ENCODE measurements at regions not wholly inside any gene's neighbourhood (a gene's known extent, or its start where the extent isn't known, plus 50 kb on each side); places are given as distances from the start of the nearest gene placed in this dataset.
"Not testable (repeated sequence)": the region's sequence is repeated elsewhere in the genome, so short reads cannot be mapped to it uniquely, and the experiment has no call there.

- not testable (repeated sequence) for H3K4me1 ChIP-seq (ENCODE audit: control insufficient read depth in 5 of 5, insufficient read depth in 5 of 5, low read length in 5 of 5); H3K36me3 ChIP-seq (ENCODE audit: control insufficient read depth in 5 of 5, insufficient read depth in 5 of 5, low read length in 5 of 5); H3K4me3 ChIP-seq (ENCODE audit: low read depth in 1 of 5, low read length in 5 of 5); H3K9me3 ChIP-seq (ENCODE audit: control insufficient read depth in 5 of 5, low read length in 5 of 5); H3K27me3 ChIP-seq (ENCODE audit: control insufficient read depth in 5 of 5, insufficient read depth in 4 of 5, low read length in 5 of 5); H3K27ac ChIP-seq (ENCODE audit: low read depth, low read length); H3K9ac ChIP-seq (ENCODE audit: low read length in 5 of 5)
These were observed 1062.6 kb downstream of the TDRD15 start for GRCh38 chr2:22186261-22186828.

GRCh38 chr2:22189893-22190480 lies 1066.2 kb downstream of the TDRD15 start:
- no peak overlapping the region for H3K27ac ChIP-seq (ENCODE audit: low read depth, low read length)
- H3K36me3 ChIP-seq (ENCODE audit: control insufficient read depth in 5 of 5, insufficient read depth in 5 of 5, low read length in 5 of 5) = no peaks in the 10 kb centered on the region
- no peaks in the 10 kb centered on the region for H3K4me1 ChIP-seq (ENCODE audit: control insufficient read depth in 5 of 5, insufficient read depth in 5 of 5, low read length in 5 of 5)
- H3K9ac ChIP-seq (ENCODE audit: low read length in 5 of 5) = no peak overlapping the region
- H3K9me3 ChIP-seq (ENCODE audit: control insufficient read depth in 5 of 5, low read length in 5 of 5) = peaks cover 0 to 2% (median 0%) of the 10 kb centered on the region in 5 donors
- no peaks in the 10 kb centered on the region for H3K27me3 ChIP-seq (ENCODE audit: control insufficient read depth in 5 of 5, insufficient read depth in 4 of 5, low read length in 5 of 5)
- H3K4me3 ChIP-seq (ENCODE audit: low read depth in 1 of 5, low read length in 5 of 5) = no peak overlapping the region

GRCh38 chr2:22194218-22194617 lies 1070.5 kb downstream of the TDRD15 start:
- no peaks in the 10 kb centered on the region for H3K4me1 ChIP-seq (ENCODE audit: control insufficient read depth in 5 of 5, insufficient read depth in 5 of 5, low read length in 5 of 5)
- H3K9ac ChIP-seq (ENCODE audit: low read length in 5 of 5) = no peak overlapping the region
- H3K27ac ChIP-seq (ENCODE audit: low read depth, low read length) = no peak overlapping the region
- no peaks in the 10 kb centered on the region for H3K27me3 ChIP-seq (ENCODE audit: control insufficient read depth in 5 of 5, insufficient read depth in 4 of 5, low read length in 5 of 5)
- H3K36me3 ChIP-seq (ENCODE audit: control insufficient read depth in 5 of 5, insufficient read depth in 5 of 5, low read length in 5 of 5) = no peaks in the 10 kb centered on the region
- no peak overlapping the region for H3K4me3 ChIP-seq (ENCODE audit: low read depth in 1 of 5, low read length in 5 of 5)
- no peaks in the 10 kb centered on the region for H3K9me3 ChIP-seq (ENCODE audit: control insufficient read depth in 5 of 5, low read length in 5 of 5)

GRCh38 chr2:22196806-22197205 lies 1073.0 kb downstream of the TDRD15 start:
- Histone ChIP-seq H3K27ac (ENCODE audit: low read depth, low read length) (no peak overlapping the region), H3K27me3 (ENCODE audit: control insufficient read depth in 5 of 5, insufficient read depth in 4 of 5, low read length in 5 of 5) (no peaks in the 10 kb centered on the region), H3K4me3 (ENCODE audit: low read depth in 1 of 5, low read length in 5 of 5) (no peak overlapping the region), H3K9me3 (ENCODE audit: control insufficient read depth in 5 of 5, low read length in 5 of 5) (no peaks in the 10 kb centered on the region), H3K36me3 (ENCODE audit: control insufficient read depth in 5 of 5, insufficient read depth in 5 of 5, low read length in 5 of 5) (no peaks in the 10 kb centered on the region), H3K9ac (ENCODE audit: low read length in 5 of 5) (no peak overlapping the region), H3K4me1 (ENCODE audit: control insufficient read depth in 5 of 5, insufficient read depth in 5 of 5, low read length in 5 of 5) (no peaks in the 10 kb centered on the region)

GRCh38 chr2:22198381-22199283 lies 1074.9 kb downstream of the TDRD15 start:
- no peak overlapping the region for H3K4me3 ChIP-seq (ENCODE audit: low read depth in 1 of 5, low read length in 5 of 5)
- H3K27ac ChIP-seq (ENCODE audit: low read depth, low read length) = no peak overlapping the region
- no peaks in the 10 kb centered on the region for H3K27me3 ChIP-seq (ENCODE audit: control insufficient read depth in 5 of 5, insufficient read depth in 4 of 5, low read length in 5 of 5)
- H3K36me3 ChIP-seq (ENCODE audit: control insufficient read depth in 5 of 5, insufficient read depth in 5 of 5, low read length in 5 of 5) = no peaks in the 10 kb centered on the region
- H3K9ac ChIP-seq (ENCODE audit: low read length in 5 of 5) = no peak overlapping the region
- H3K9me3 ChIP-seq (ENCODE audit: control insufficient read depth in 5 of 5, low read length in 5 of 5) = peaks cover 0 to 2% (median 0%) of the 10 kb centered on the region in 5 donors
- H3K4me1 ChIP-seq (ENCODE audit: control insufficient read depth in 5 of 5, insufficient read depth in 5 of 5, low read length in 5 of 5) = no peaks in the 10 kb centered on the region

GRCh38 chr2:22199994-22200393 lies 1076.2 kb downstream of the TDRD15 start:
- no peak overlapping the region for H3K27ac ChIP-seq (ENCODE audit: low read depth, low read length)
- no peaks in the 10 kb centered on the region for H3K36me3 ChIP-seq (ENCODE audit: control insufficient read depth in 5 of 5, insufficient read depth in 5 of 5, low read length in 5 of 5)
- no peaks in the 10 kb centered on the region for H3K4me1 ChIP-seq (ENCODE audit: control insufficient read depth in 5 of 5, insufficient read depth in 5 of 5, low read length in 5 of 5)
- H3K27me3 ChIP-seq (ENCODE audit: control insufficient read depth in 5 of 5, insufficient read depth in 4 of 5, low read length in 5 of 5) = no peaks in the 10 kb centered on the region
- H3K4me3 ChIP-seq (ENCODE audit: low read depth in 1 of 5, low read length in 5 of 5) = no peak overlapping the region
- no peak overlapping the region for H3K9ac ChIP-seq (ENCODE audit: low read length in 5 of 5)
- peaks cover 0 to 3% (median 0%) of the 10 kb centered on the region in 5 donors for H3K9me3 ChIP-seq (ENCODE audit: control insufficient read depth in 5 of 5, low read length in 5 of 5)

GRCh38 chr2:22209545-22209944 lies 1085.8 kb downstream of the TDRD15 start:
- no peaks in the 10 kb centered on the region for H3K4me1 ChIP-seq (ENCODE audit: control insufficient read depth in 5 of 5, insufficient read depth in 5 of 5, low read length in 5 of 5)
- no peak overlapping the region for H3K27ac ChIP-seq (ENCODE audit: low read depth, low read length)
- no peak overlapping the region for H3K9ac ChIP-seq (ENCODE audit: low read length in 5 of 5)
- no peaks in the 10 kb centered on the region for H3K9me3 ChIP-seq (ENCODE audit: control insufficient read depth in 5 of 5, low read length in 5 of 5)
- H3K36me3 ChIP-seq (ENCODE audit: control insufficient read depth in 5 of 5, insufficient read depth in 5 of 5, low read length in 5 of 5) = no peaks in the 10 kb centered on the region
- H3K4me3 ChIP-seq (ENCODE audit: low read depth in 1 of 5, low read length in 5 of 5) = no peak overlapping the region
- H3K27me3 ChIP-seq (ENCODE audit: control insufficient read depth in 5 of 5, insufficient read depth in 4 of 5, low read length in 5 of 5) = no peaks in the 10 kb centered on the region

- H3K36me3 ChIP-seq (ENCODE audit: control insufficient read depth in 5 of 5, insufficient read depth in 5 of 5, low read length in 5 of 5) = no peaks in the 10 kb centered on the region
- H3K27ac ChIP-seq (ENCODE audit: low read depth, low read length) = no peak overlapping the region
- H3K9me3 ChIP-seq (ENCODE audit: control insufficient read depth in 5 of 5, low read length in 5 of 5) = no peaks in the 10 kb centered on the region
- H3K27me3 ChIP-seq (ENCODE audit: control insufficient read depth in 5 of 5, insufficient read depth in 4 of 5, low read length in 5 of 5) = no peaks in the 10 kb centered on the region
- H3K4me1 ChIP-seq (ENCODE audit: control insufficient read depth in 5 of 5, insufficient read depth in 5 of 5, low read length in 5 of 5) = no peaks in the 10 kb centered on the region
- no peak overlapping the region for H3K4me3 ChIP-seq (ENCODE audit: low read depth in 1 of 5, low read length in 5 of 5)
- no peak overlapping the region for H3K9ac ChIP-seq (ENCODE audit: low read length in 5 of 5)
These were observed 1089.5 kb downstream of the TDRD15 start for GRCh38 chr2:22213237-22213636.

GRCh38 chr2:22215517-22215916 lies 1091.7 kb downstream of the TDRD15 start:
- H3K27me3 ChIP-seq (ENCODE audit: control insufficient read depth in 5 of 5, insufficient read depth in 4 of 5, low read length in 5 of 5) = no peaks in the 10 kb centered on the region

GRCh38 chr2:22217881-22218280 lies 1094.1 kb downstream of the TDRD15 start:
- no peak overlapping the region for H3K4me3 ChIP-seq (ENCODE audit: low read depth in 1 of 5, low read length in 5 of 5)
- H3K27me3 ChIP-seq (ENCODE audit: control insufficient read depth in 5 of 5, insufficient read depth in 4 of 5, low read length in 5 of 5) = no peaks in the 10 kb centered on the region
- H3K9me3 ChIP-seq (ENCODE audit: control insufficient read depth in 5 of 5, low read length in 5 of 5) = peaks cover 0 to 4% (median 0%) of the 10 kb centered on the region in 5 donors
- H3K36me3 ChIP-seq (ENCODE audit: control insufficient read depth in 5 of 5, insufficient read depth in 5 of 5, low read length in 5 of 5) = no peaks in the 10 kb centered on the region
- no peak overlapping the region for H3K9ac ChIP-seq (ENCODE audit: low read length in 5 of 5)
- H3K27ac ChIP-seq (ENCODE audit: low read depth, low read length) = no peak overlapping the region
- H3K4me1 ChIP-seq (ENCODE audit: control insufficient read depth in 5 of 5, insufficient read depth in 5 of 5, low read length in 5 of 5) = no peaks in the 10 kb centered on the region

More at GRCh38 chr2:22215517-22215916, 1091.7 kb downstream of the TDRD15 start:
- no peaks in the 10 kb centered on the region for H3K9me3 ChIP-seq (ENCODE audit: control insufficient read depth in 5 of 5, low read length in 5 of 5)
- no peak overlapping the region for H3K9ac ChIP-seq (ENCODE audit: low read length in 5 of 5)
- no peak overlapping the region for H3K27ac ChIP-seq (ENCODE audit: low read depth, low read length)
- no peak overlapping the region for H3K4me3 ChIP-seq (ENCODE audit: low read depth in 1 of 5, low read length in 5 of 5)
- H3K4me1 ChIP-seq (ENCODE audit: control insufficient read depth in 5 of 5, insufficient read depth in 5 of 5, low read length in 5 of 5) = no peaks in the 10 kb centered on the region
- H3K36me3 ChIP-seq (ENCODE audit: control insufficient read depth in 5 of 5, insufficient read depth in 5 of 5, low read length in 5 of 5) = no peaks in the 10 kb centered on the region
